Activated naive CD8-positive, alpha-beta T cell (primary cell): ENCODE measurements at regions not wholly inside any gene's neighbourhood (a gene's known extent, or its start where the extent isn't known, plus 50 kb on each side); places are given as distances from the start of the nearest gene placed in this dataset.

ENCODE experiments used
- H3K27ac Mint-ChIP-seq: one replicate; pipeline ENCODE4 v1.8.0; 2021; ENCODE audit warnings: mixed read lengths
- H3K27me3 Mint-ChIP-seq: one replicate; pipeline ENCODE4 v1.8.0; 2021; ENCODE audit warnings: mixed read lengths
- H3K36me3 Mint-ChIP-seq: one replicate; pipeline ENCODE4 v1.8.0; 2021; ENCODE audit warnings: mixed read lengths
- H3K4me1 Mint-ChIP-seq: one replicate; pipeline ENCODE4 v1.8.0; 2021; ENCODE audit warnings: low read depth, mixed read lengths
- H3K4me3 Mint-ChIP-seq: one replicate; pipeline ENCODE4 v1.8.0; 2021; ENCODE audit warnings: mild to moderate bottlenecking, mixed read lengths
- H3K9me3 Mint-ChIP-seq: one replicate; pipeline ENCODE4 v1.8.0; 2021; ENCODE audit warnings: low read depth, mixed read lengths

GRCh38 chr6:112804638-112805330, 457.7 kb downstream of the RFPL4B start:
- H3K4me1 Mint-ChIP-seq: no peaks in the 10 kb centered on the region
- no peak overlapping the region for H3K4me3 Mint-ChIP-seq
- H3K27ac Mint-ChIP-seq: no peak overlapping the region
- H3K27me3 Mint-ChIP-seq: no peaks in the 10 kb centered on the region
- H3K9me3 Mint-ChIP-seq: peaks cover 3% of the 10 kb centered on the region
- no peaks in the 10 kb centered on the region for H3K36me3 Mint-ChIP-seq

- Mint-ChIP-seq H3K27ac (no peak overlapping the region), H3K4me1 (no peaks in the 10 kb centered on the region), H3K27me3 (no peaks in the 10 kb centered on the region), H3K9me3 (peaks cover 3% of the 10 kb centered on the region), H3K36me3 (no peaks in the 10 kb centered on the region), H3K4me3 (no peak overlapping the region)
Observed at GRCh38 chr6:112806163-112806865, 459.2 kb downstream of the RFPL4B start.

GRCh38 chr6:112821476-112821875, 474.3 kb downstream of the RFPL4B start:
- H3K4me1 Mint-ChIP-seq: no peaks in the 10 kb centered on the region
- H3K9me3 Mint-ChIP-seq: peaks cover 9% of the 10 kb centered on the region
- H3K27me3 Mint-ChIP-seq: no peaks in the 10 kb centered on the region
- H3K27ac Mint-ChIP-seq: no peak overlapping the region
- no peaks in the 10 kb centered on the region for H3K36me3 Mint-ChIP-seq
- H3K4me3 Mint-ChIP-seq: no peak overlapping the region

DNA sequence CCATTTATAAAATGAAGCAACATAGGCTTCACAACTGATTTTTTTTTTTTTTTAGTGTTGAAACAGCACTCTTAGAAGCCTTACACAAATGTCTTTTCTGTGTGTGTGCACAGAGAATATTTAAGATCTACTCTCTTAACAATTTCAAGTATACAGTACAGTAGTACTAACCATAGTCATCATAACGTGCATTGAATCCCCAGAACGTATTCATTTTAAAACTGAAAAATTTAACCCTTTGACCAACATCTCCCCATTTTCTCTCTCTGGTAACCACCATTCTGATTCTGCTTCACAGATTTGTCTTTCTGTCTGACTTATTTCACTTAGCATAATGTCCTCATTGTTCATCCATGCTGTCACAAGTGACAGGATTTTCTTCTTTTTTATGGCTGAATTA, 475.6 kb downstream of the RFPL4B start:
- no peaks in the 10 kb centered on the region for H3K27me3 Mint-ChIP-seq
- H3K36me3 Mint-ChIP-seq: no peaks in the 10 kb centered on the region
- H3K9me3 Mint-ChIP-seq: peaks cover 9% of the 10 kb centered on the region
- H3K27ac Mint-ChIP-seq: no peak overlapping the region
- H3K4me3 Mint-ChIP-seq: no peak overlapping the region
- H3K4me1 Mint-ChIP-seq: no peaks in the 10 kb centered on the region

DNA sequence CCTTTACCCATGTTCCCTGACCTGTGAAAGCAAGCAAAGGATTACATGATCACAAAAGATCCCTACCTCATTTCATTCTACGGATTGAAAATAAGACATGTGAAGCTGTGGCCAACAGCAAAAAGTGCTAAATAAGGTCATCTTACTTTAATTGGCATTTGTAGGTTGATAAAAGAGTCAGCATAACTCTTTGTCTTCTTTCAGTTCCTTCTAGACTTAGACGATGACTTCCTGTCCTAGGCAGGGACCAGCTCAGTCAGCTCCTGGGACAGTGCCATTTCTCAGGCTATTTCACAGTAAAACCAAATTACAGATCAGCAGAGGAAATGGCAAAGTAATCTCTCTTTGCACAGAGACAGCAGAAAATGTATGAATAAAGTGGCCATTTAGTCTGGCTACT, 480.7 kb downstream of the RFPL4B start:
- H3K4me1 Mint-ChIP-seq: no peaks in the 10 kb centered on the region
- no peak overlapping the region for H3K4me3 Mint-ChIP-seq
- no peaks in the 10 kb centered on the region for H3K9me3 Mint-ChIP-seq
- H3K36me3 Mint-ChIP-seq: no peaks in the 10 kb centered on the region
- H3K27me3 Mint-ChIP-seq: no peaks in the 10 kb centered on the region
- H3K27ac Mint-ChIP-seq: no peak overlapping the region

- H3K36me3 Mint-ChIP-seq: no peaks in the 10 kb centered on the region
- no peaks in the 10 kb centered on the region for H3K4me1 Mint-ChIP-seq
- no peak overlapping the region for H3K27ac Mint-ChIP-seq
- H3K9me3 Mint-ChIP-seq: no peaks in the 10 kb centered on the region
- H3K4me3 Mint-ChIP-seq: no peak overlapping the region
- H3K27me3 Mint-ChIP-seq: no peaks in the 10 kb centered on the region
Observed at GRCh38 chr6:112831022-112831421, 483.9 kb downstream of the RFPL4B start.

- no peaks in the 10 kb centered on the region for H3K4me1 Mint-ChIP-seq
- no peak overlapping the region for H3K4me3 Mint-ChIP-seq
- H3K9me3 Mint-ChIP-seq: no peaks in the 10 kb centered on the region
- H3K27me3 Mint-ChIP-seq: no peaks in the 10 kb centered on the region
- no peaks in the 10 kb centered on the region for H3K36me3 Mint-ChIP-seq
- no peak overlapping the region for H3K27ac Mint-ChIP-seq
Observed at GRCh38 chr6:112833581-112834131, 486.5 kb downstream of the RFPL4B start.

- no peaks in the 10 kb centered on the region for H3K4me1 Mint-ChIP-seq
- H3K4me3 Mint-ChIP-seq: no peak overlapping the region
- no peaks in the 10 kb centered on the region for H3K36me3 Mint-ChIP-seq
- no peak overlapping the region for H3K27ac Mint-ChIP-seq
- no peaks in the 10 kb centered on the region for H3K27me3 Mint-ChIP-seq
- no peaks in the 10 kb centered on the region for H3K9me3 Mint-ChIP-seq
Observed at GRCh38 chr6:112835078-112835477, 487.9 kb downstream of the RFPL4B start.

- H3K4me1 Mint-ChIP-seq: no peaks in the 10 kb centered on the region
- H3K4me3 Mint-ChIP-seq: no peak overlapping the region
- no peak overlapping the region for H3K27ac Mint-ChIP-seq
- H3K9me3 Mint-ChIP-seq: no peaks in the 10 kb centered on the region
- H3K27me3 Mint-ChIP-seq: no peaks in the 10 kb centered on the region
- no peaks in the 10 kb centered on the region for H3K36me3 Mint-ChIP-seq
Observed at GRCh38 chr6:112839525-112839961, 492.4 kb downstream of the RFPL4B start.

GRCh38 chr6:112841553-112842329, 494.6 kb downstream of the RFPL4B start:
- Mint-ChIP-seq H3K9me3 (no peaks in the 10 kb centered on the region), H3K4me1 (no peaks in the 10 kb centered on the region), H3K27ac (no peak overlapping the region), H3K27me3 (no peaks in the 10 kb centered on the region), H3K4me3 (no peak overlapping the region), H3K36me3 (no peaks in the 10 kb centered on the region)

GRCh38 chr6:112842330-112842685, 495.2 kb downstream of the RFPL4B start:
- H3K36me3 Mint-ChIP-seq: no peaks in the 10 kb centered on the region

GRCh38 chr6:112846681-112847080, 499.6 kb downstream of the RFPL4B start:
- H3K27ac Mint-ChIP-seq: no peak overlapping the region
- no peak overlapping the region for H3K4me3 Mint-ChIP-seq
- H3K36me3 Mint-ChIP-seq: no peaks in the 10 kb centered on the region
- H3K27me3 Mint-ChIP-seq: no peaks in the 10 kb centered on the region
- H3K4me1 Mint-ChIP-seq: no peaks in the 10 kb centered on the region
- H3K9me3 Mint-ChIP-seq: no peaks in the 10 kb centered on the region

More at GRCh38 chr6:112842330-112842685, 495.2 kb downstream of the RFPL4B start:
- Mint-ChIP-seq H3K27ac (no peak overlapping the region), H3K9me3 (no peaks in the 10 kb centered on the region), H3K4me3 (no peak overlapping the region), H3K4me1 (no peaks in the 10 kb centered on the region), H3K27me3 (no peaks in the 10 kb centered on the region)

DNA sequence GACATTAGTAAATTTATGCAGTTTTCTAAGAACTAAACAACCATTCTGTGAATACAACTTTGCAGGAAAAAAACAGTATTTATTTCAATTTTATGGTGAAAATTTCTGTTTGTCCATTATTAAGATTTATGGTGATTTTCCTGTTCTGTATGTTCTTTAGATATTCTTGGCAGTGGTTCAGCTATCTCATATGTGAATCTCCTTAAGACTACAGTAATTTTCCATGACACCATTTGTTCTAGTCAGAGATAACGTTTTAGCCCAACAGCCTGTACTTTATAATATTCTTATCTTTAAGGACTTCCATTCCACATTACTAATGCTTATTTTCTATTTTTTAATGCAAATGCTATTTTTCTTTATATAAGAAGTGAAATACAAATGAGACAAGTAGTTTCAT, 504.0 kb downstream of the RFPL4B start:
- H3K36me3 Mint-ChIP-seq: no peaks in the 10 kb centered on the region
- H3K27me3 Mint-ChIP-seq: no peaks in the 10 kb centered on the region
- H3K9me3 Mint-ChIP-seq: no peaks in the 10 kb centered on the region
- no peaks in the 10 kb centered on the region for H3K4me1 Mint-ChIP-seq
- no peak overlapping the region for H3K27ac Mint-ChIP-seq
- H3K4me3 Mint-ChIP-seq: no peak overlapping the region

- Mint-ChIP-seq H3K9me3 (no peaks in the 10 kb centered on the region), H3K27ac (no peak overlapping the region), H3K4me1 (no peaks in the 10 kb centered on the region), H3K4me3 (no peak overlapping the region), H3K27me3 (no peaks in the 10 kb centered on the region), H3K36me3 (no peaks in the 10 kb centered on the region)
Observed at GRCh38 chr6:112853162-112853561, 506.0 kb downstream of the RFPL4B start.

GRCh38 chr6:112863753-112864152, 516.6 kb downstream of the RFPL4B start:
- no peak overlapping the region for H3K4me3 Mint-ChIP-seq
- peaks cover 3% of the 10 kb centered on the region for H3K9me3 Mint-ChIP-seq
- no peaks in the 10 kb centered on the region for H3K4me1 Mint-ChIP-seq
- no peaks in the 10 kb centered on the region for H3K36me3 Mint-ChIP-seq
- no peaks in the 10 kb centered on the region for H3K27me3 Mint-ChIP-seq
- H3K27ac Mint-ChIP-seq: no peak overlapping the region
